ENCODE measurements at regions not wholly inside any gene's neighbourhood (a gene's known extent, or its start where the extent isn't known, plus 50 kb on each side); places are given as distances from the start of the nearest gene placed in this dataset.

- TF ChIP-seq CTCF (IDR thresholded peaks at IDR 0.05) (no peak), GABPA (IDR thresholded peaks at IDR 0.05; ENCODE audit: low read depth) (no peak), RAD21 (IDR thresholded peaks at IDR 0.05; ENCODE audit: low read length) (no peak), REST (IDR thresholded peaks at IDR 0.05; ENCODE audit: low read depth, low read length) (no peak), EZH2phosphoT487 (IDR thresholded peaks at IDR 0.05; ENCODE audit: borderline replicate concordance, low read depth) (no peak), YY1 (IDR thresholded peaks at IDR 0.05; ENCODE audit: low read depth) (no peak), PBX3 (IDR thresholded peaks at IDR 0.05) (no peak), POLR2AphosphoS5 (IDR thresholded peaks at IDR 0.05; ENCODE audit: low read depth, low read length) (no peak), TCF12 (IDR thresholded peaks at IDR 0.05) (no peak), FOSL2 (IDR thresholded peaks at IDR 0.05; ENCODE audit: borderline replicate concordance, low read depth) (no peak)
These were observed 95.6 kb downstream of the NUP35 start for GRCh38 chr2:183219888-183220287.

All from SK-N-SH (cell line).